ENCODE measurements at regions not wholly inside any gene's neighbourhood (a gene's known extent, or its start where the extent isn't known, plus 50 kb on each side); places are given as distances from the start of the nearest gene placed in this dataset.
"Not testable (repeated sequence)": the region's sequence is repeated elsewhere in the genome, so short reads cannot be mapped to it uniquely, and the experiment has no call there.

GRCh38 chr9:27673641-27674040 is 100.4 kb upstream of the C9orf72 start:
- no peak for TF ChIP-seq CTCF (IDR thresholded peaks at IDR 0.05; ENCODE audit: insufficient read depth, low read length, poor library complexity, severe bottlenecking)
- peak; percentile 34 for DNase-seq (ENCODE audit: low read depth)

GRCh38 chr9:27675354-27675753 is 102.1 kb upstream of the C9orf72 start:
- Histone ChIP-seq H3K27me3 (ENCODE audit: control insufficient read depth, insufficient read depth, low read length) (no peaks in the 10 kb centered on the region), H3K36me3 (ENCODE audit: control insufficient read depth, insufficient read depth, low read length) (no peaks in the 10 kb centered on the region), H3K4me3 (ENCODE audit: low read depth, low read length) (no peak overlapping the region)
- TF ChIP-seq CTCF (IDR thresholded peaks at IDR 0.05; ENCODE audit: insufficient read depth, low read length, poor library complexity, severe bottlenecking) = no peak
- DNase-seq (ENCODE audit: low read depth) = no peak

More at GRCh38 chr9:27673641-27674040, 100.4 kb upstream of the C9orf72 start:
- no peaks in the 10 kb centered on the region for H3K36me3 ChIP-seq (ENCODE audit: control insufficient read depth, insufficient read depth, low read length)
- H3K4me3 ChIP-seq (ENCODE audit: low read depth, low read length) = no peak overlapping the region
- no peaks in the 10 kb centered on the region for H3K27me3 ChIP-seq (ENCODE audit: control insufficient read depth, insufficient read depth, low read length)

- no peak for DNase-seq (ENCODE audit: low read depth)
- H3K4me3 ChIP-seq (ENCODE audit: low read depth, low read length) = no peak overlapping the region
Measured at GRCh38 chr9:27676827-27677226, 103.5 kb upstream of the C9orf72 start.

GRCh38 chr9:27679338-27679737 is 106.1 kb upstream of the C9orf72 start:
- no peak for DNase-seq (ENCODE audit: low read depth)
- H3K27me3 ChIP-seq (ENCODE audit: control insufficient read depth, insufficient read depth, low read length) = no peaks in the 10 kb centered on the region
- H3K36me3 ChIP-seq (ENCODE audit: control insufficient read depth, insufficient read depth, low read length) = no peaks in the 10 kb centered on the region
- TF ChIP-seq CTCF (IDR thresholded peaks at IDR 0.05; ENCODE audit: insufficient read depth, low read length, poor library complexity, severe bottlenecking) = no peak
- no peak overlapping the region for H3K4me3 ChIP-seq (ENCODE audit: low read depth, low read length)

More at GRCh38 chr9:27676827-27677226, 103.5 kb upstream of the C9orf72 start:
- H3K27me3 ChIP-seq (ENCODE audit: control insufficient read depth, insufficient read depth, low read length) = no peaks in the 10 kb centered on the region
- H3K36me3 ChIP-seq (ENCODE audit: control insufficient read depth, insufficient read depth, low read length) = no peaks in the 10 kb centered on the region
- TF ChIP-seq CTCF (IDR thresholded peaks at IDR 0.05; ENCODE audit: insufficient read depth, low read length, poor library complexity, severe bottlenecking) = no peak

- Histone ChIP-seq H3K27me3 (ENCODE audit: control insufficient read depth, insufficient read depth, low read length) (no peaks in the 10 kb centered on the region), H3K4me3 (ENCODE audit: low read depth, low read length) (no peak overlapping the region), H3K36me3 (ENCODE audit: control insufficient read depth, insufficient read depth, low read length) (no peaks in the 10 kb centered on the region)
- no peak for DNase-seq (ENCODE audit: low read depth)
- no peak for TF ChIP-seq CTCF (IDR thresholded peaks at IDR 0.05; ENCODE audit: insufficient read depth, low read length, poor library complexity, severe bottlenecking)
Measured at GRCh38 chr9:27683181-27683580, 109.9 kb upstream of the C9orf72 start.

GRCh38 chr9:27688954-27689353 is 115.7 kb upstream of the C9orf72 start:
- no peak for TF ChIP-seq CTCF (IDR thresholded peaks at IDR 0.05; ENCODE audit: insufficient read depth, low read length, poor library complexity, severe bottlenecking)
- Histone ChIP-seq H3K36me3 (ENCODE audit: control insufficient read depth, insufficient read depth, low read length) (no peaks in the 10 kb centered on the region), H3K4me3 (ENCODE audit: low read depth, low read length) (no peak overlapping the region), H3K27me3 (ENCODE audit: control insufficient read depth, insufficient read depth, low read length) (no peaks in the 10 kb centered on the region)
- DNase-seq (ENCODE audit: low read depth) = no peak

- not testable (repeated sequence) for H3K27me3 ChIP-seq (ENCODE audit: control insufficient read depth, insufficient read depth, low read length); H3K36me3 ChIP-seq (ENCODE audit: control insufficient read depth, insufficient read depth, low read length); H3K4me3 ChIP-seq (ENCODE audit: low read depth, low read length); DNase-seq (ENCODE audit: low read depth)
Measured at GRCh38 chr9:27690816-27691215, 117.5 kb upstream of the C9orf72 start.

Measured in kidney epithelial cell (primary cell).